H9 (cell line): ENCODE measurements at regions not wholly inside any gene's neighbourhood (a gene's known extent, or its start where the extent isn't known, plus 50 kb on each side); places are given as distances from the start of the nearest gene placed in this dataset.

Source experiments
- DNase-seq: peaks from one replicate; pipeline ENCODE4 v3.0.0-alpha.2; 2017
- H2AFZ ChIP-seq: one replicate; pipeline ENCODE4 v1.6.1; 2013; ENCODE audit warnings: mild to moderate bottlenecking, low read length, control low read depth, moderate library complexity
- H2AK5ac ChIP-seq: 2 replicates; pipeline ENCODE4 v1.6.1; 2013; ENCODE audit warnings: low read length, control low read depth, mixed read lengths; ENCODE audit not compliant: insufficient read length
- H2BK120ac ChIP-seq: one replicate; pipeline ENCODE4 v1.6.1; 2013; ENCODE audit warnings: low read depth, mild to moderate bottlenecking, low read length, control low read depth, inconsistent platforms; ENCODE audit not compliant: poor library complexity, severe bottlenecking
- H2BK12ac ChIP-seq: 2 replicates; pipeline ENCODE4 v1.6.1; 2013; ENCODE audit warnings: low read length, control low read depth, mixed read lengths, low read depth; ENCODE audit not compliant: insufficient read length
- H2BK15ac ChIP-seq: 2 replicates; pipeline ENCODE4 v1.6.1; 2013; ENCODE audit warnings: low read depth, low read length, control low read depth
- H2BK20ac ChIP-seq: one replicate; pipeline ENCODE4 v1.6.1; 2013; ENCODE audit warnings: low read depth, mild to moderate bottlenecking, low read length, control low read depth, inconsistent platforms; ENCODE audit not compliant: poor library complexity, severe bottlenecking
- H2BK5ac ChIP-seq: 2 replicates; pipeline ENCODE4 v1.6.1; 2013; ENCODE audit warnings: low read length, control low read depth, mixed read lengths; ENCODE audit not compliant: insufficient read length
- H3K14ac ChIP-seq: 2 replicates; pipeline ENCODE4 v1.6.1; 2013; ENCODE audit warnings: low read length, control low read depth; ENCODE audit not compliant: insufficient read depth
- H3K18ac ChIP-seq: 2 replicates; pipeline ENCODE4 v1.6.1; 2013; ENCODE audit warnings: low read depth, mild to moderate bottlenecking, mixed read lengths, low read length, control low read depth; ENCODE audit not compliant: insufficient read length
- H3K23ac ChIP-seq: 2 replicates; pipeline ENCODE4 v1.6.1; 2013; ENCODE audit warnings: low read length, control low read depth, mixed read lengths, low read depth; ENCODE audit not compliant: insufficient read length
- H3K23me2 ChIP-seq: 2 replicates; pipeline ENCODE4 v1.6.1; 2013; ENCODE audit warnings: low read depth, mild to moderate bottlenecking, mixed read lengths, low read length, control low read depth; ENCODE audit not compliant: insufficient read length, poor library complexity, severe bottlenecking
- H3K27ac ChIP-seq: 2 replicates; pipeline ENCODE4 v1.5.1; 2013; ENCODE audit warnings: low read length, control low read depth, mixed read lengths, low read depth; ENCODE audit not compliant: insufficient read length
- H3K27me3 ChIP-seq: 2 replicates; pipeline ENCODE4 v1.6.1; 2013; ENCODE audit warnings: low read length, control low read depth, inconsistent platforms; ENCODE audit not compliant: insufficient read depth
- H3K4ac ChIP-seq: 2 replicates; pipeline ENCODE4 v1.6.1; 2013; ENCODE audit warnings: low read depth, mild to moderate bottlenecking, control low read depth, inconsistent platforms, low read length, moderate library complexity
- H3K4me1 ChIP-seq: 2 replicates; pipeline ENCODE4 v1.6.1; 2013; ENCODE audit warnings: low read length, control low read depth, inconsistent platforms; ENCODE audit not compliant: insufficient read depth
- H3K4me2 ChIP-seq: 2 replicates; pipeline ENCODE4 v1.6.1; 2013; ENCODE audit warnings: low read length, control low read depth, mixed read lengths; ENCODE audit not compliant: insufficient read length, insufficient read depth
- H3K56ac ChIP-seq: 2 replicates; pipeline ENCODE4 v1.6.1; 2013; ENCODE audit warnings: low read depth, mild to moderate bottlenecking, mixed read lengths, low read length, control low read depth; ENCODE audit not compliant: insufficient read length
- H3K79me1 ChIP-seq: 2 replicates; pipeline ENCODE4 v1.6.1; 2013; ENCODE audit warnings: low read depth, mild to moderate bottlenecking, moderate library complexity, low read length, control low read depth, inconsistent platforms; ENCODE audit not compliant: insufficient read depth, poor library complexity, severe bottlenecking
- H3K79me2 ChIP-seq: 2 replicates; pipeline ENCODE4 v1.6.1; 2013; ENCODE audit warnings: low read length, control low read depth, inconsistent platforms; ENCODE audit not compliant: insufficient read depth
- H3K9ac ChIP-seq: 2 replicates; pipeline ENCODE4 v1.6.1; 2013; ENCODE audit warnings: low read length, control low read depth, mixed read lengths; ENCODE audit not compliant: insufficient read length; ENCODE audit errors: extremely low read depth
- H3K9me3 ChIP-seq: one replicate; pipeline ENCODE4 v1.6.1; 2013; ENCODE audit warnings: low read depth, low read length, inconsistent platforms; ENCODE audit not compliant: control insufficient read depth
- H3T11ph ChIP-seq: one replicate; pipeline ENCODE4 v1.6.1; 2013; ENCODE audit warnings: mild to moderate bottlenecking, low read length, control low read depth, inconsistent platforms
- H4K20me1 ChIP-seq: one replicate; pipeline ENCODE4 v1.6.1; 2013; ENCODE audit not compliant: control insufficient read depth, insufficient read length, insufficient read depth
- H4K5ac ChIP-seq: 2 replicates; pipeline ENCODE4 v1.6.1; 2013; ENCODE audit warnings: low read depth, mild to moderate bottlenecking, mixed read lengths, low read length, control low read depth; ENCODE audit not compliant: insufficient read length
- H4K8ac ChIP-seq: replicated peaks from 2 replicates; pipeline ENCODE4 v1.6.1; 2013; ENCODE audit warnings: low read length, control low read depth, mixed read lengths, low read depth; ENCODE audit not compliant: insufficient read length
- H4K91ac ChIP-seq: 2 replicates; pipeline ENCODE4 v1.6.1; 2013; ENCODE audit warnings: low read depth, mild to moderate bottlenecking, moderate library complexity, mixed read lengths, low read length, control low read depth; ENCODE audit not compliant: insufficient read length
- H3K27ac Mint-ChIP-seq, 3 experiments: 2 replicates in 2 of 3; 3 replicates in 1 of 3; pipeline ENCODE4 v1.8.0; 2020 to 2021; ENCODE audit warnings: mixed read lengths in 3 of 3, mild to moderate bottlenecking in 1 of 3, moderate library complexity in 1 of 3
- H3K27me3 Mint-ChIP-seq: 2 replicates; pipeline ENCODE4 v1.8.0; 2021; ENCODE audit warnings: low read depth, mild to moderate bottlenecking, moderate library complexity, mixed read lengths
- H3K36me3 Mint-ChIP-seq, 3 experiments: 2 replicates in 2 of 3; 3 replicates in 1 of 3; pipeline ENCODE4 v1.8.0; 2020 to 2021; ENCODE audit warnings: low read depth in 3 of 3, mixed read lengths in 3 of 3; ENCODE audit not compliant: insufficient read depth in 1 of 3
- H3K4me1 Mint-ChIP-seq, 2 experiments: 2 replicates each; pipeline ENCODE4 v1.8.0; 2020; ENCODE audit warnings: mixed read lengths in 2 of 2
- H3K4me3 Mint-ChIP-seq, 2 experiments: 2 replicates in 1 of 2; 3 replicates in 1 of 2; pipeline ENCODE4 v1.8.0; 2020 to 2021; ENCODE audit warnings: mild to moderate bottlenecking in 2 of 2, mixed read lengths in 2 of 2, moderate library complexity in 1 of 2
- H3K9me3 Mint-ChIP-seq, 2 experiments: 2 replicates in 1 of 2; 3 replicates in 1 of 2; pipeline ENCODE4 v1.8.0; 2020; ENCODE audit warnings: mild to moderate bottlenecking in 2 of 2, mixed read lengths in 2 of 2, moderate library complexity in 1 of 2
- WGBS: extraction: QIAGEN DNeasy Blood & Tissue Kit; methylation state at CpG from one replicate; pipeline ENCODE4 v1.1.7; 2013; ENCODE audit warnings: missing lambda C conversion rate, low lambda C conversion rate, mixed read lengths; ENCODE audit not compliant: insufficient read length; ENCODE audit errors: extremely low coverage; 5-methylcytosine and 5-hydroxymethylcytosine counted together
- TF ChIP-seq, protein P1 (sequence below): fragments of 200-600 bp; sonication (generic); conservative IDR thresholded peaks from 3 replicates; pipeline ENCODE4 v1.8.0; 2021; ENCODE audit warnings: antibody characterized with exemption, mild to moderate bottlenecking

DNA sequence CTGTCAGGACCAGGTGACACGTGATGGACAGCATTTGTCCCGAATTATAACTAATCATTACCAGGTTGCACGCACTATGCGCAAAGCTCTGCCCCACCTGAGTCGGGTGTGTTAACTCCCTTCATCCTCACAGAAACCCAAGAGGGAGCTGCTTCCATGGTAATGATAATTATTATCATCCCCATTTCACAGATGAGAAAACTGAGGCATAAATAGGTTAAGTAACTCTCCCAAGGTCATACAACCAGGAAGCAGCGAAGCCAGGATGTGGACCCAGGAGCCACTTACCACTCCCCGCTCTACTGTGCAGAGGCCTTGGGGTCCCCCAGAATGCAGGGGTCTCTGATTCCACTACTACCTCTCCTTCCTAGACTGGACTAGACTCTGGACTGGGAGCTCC, 76.7 kb upstream of the TARDBP start:
- no peak for DNase-seq
- no peaks in the 10 kb centered on the region for H3K23me2 ChIP-seq
- H3K27me3 ChIP-seq = no peaks in the 10 kb centered on the region
- H4K91ac ChIP-seq = no peak overlapping the region
- H3K79me1 ChIP-seq = no peaks in the 10 kb centered on the region
- TF ChIP-seq, protein P1, sequence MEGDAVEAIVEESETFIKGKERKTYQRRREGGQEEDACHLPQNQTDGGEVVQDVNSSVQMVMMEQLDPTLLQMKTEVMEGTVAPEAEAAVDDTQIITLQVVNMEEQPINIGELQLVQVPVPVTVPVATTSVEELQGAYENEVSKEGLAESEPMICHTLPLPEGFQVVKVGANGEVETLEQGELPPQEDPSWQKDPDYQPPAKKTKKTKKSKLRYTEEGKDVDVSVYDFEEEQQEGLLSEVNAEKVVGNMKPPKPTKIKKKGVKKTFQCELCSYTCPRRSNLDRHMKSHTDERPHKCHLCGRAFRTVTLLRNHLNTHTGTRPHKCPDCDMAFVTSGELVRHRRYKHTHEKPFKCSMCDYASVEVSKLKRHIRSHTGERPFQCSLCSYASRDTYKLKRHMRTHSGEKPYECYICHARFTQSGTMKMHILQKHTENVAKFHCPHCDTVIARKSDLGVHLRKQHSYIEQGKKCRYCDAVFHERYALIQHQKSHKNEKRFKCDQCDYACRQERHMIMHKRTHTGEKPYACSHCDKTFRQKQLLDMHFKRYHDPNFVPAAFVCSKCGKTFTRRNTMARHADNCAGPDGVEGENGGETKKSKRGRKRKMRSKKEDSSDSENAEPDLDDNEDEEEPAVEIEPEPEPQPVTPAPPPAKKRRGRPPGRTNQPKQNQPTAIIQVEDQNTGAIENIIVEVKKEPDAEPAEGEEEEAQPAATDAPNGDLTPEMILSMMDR = no peak
- no peak overlapping the region for H3K4ac ChIP-seq
- Mint-ChIP-seq H3K9me3 (no peaks in the 10 kb centered on the region; a peak in 1 of 5 replicates), H3K27me3 (peaks cover 6% of the 10 kb centered on the region), H3K36me3 (no peaks in the 10 kb centered on the region), H3K4me1 (peaks cover 13 to 33% of the 10 kb centered on the region in 2 experiments), H3K27ac (no peak overlapping the region; a peak in 1 of 7 replicates), H3K4me3 (no peak overlapping the region)
- no peak overlapping the region for H2AK5ac ChIP-seq
- H3K9me3 ChIP-seq = no peaks in the 10 kb centered on the region
- no peak overlapping the region for H2BK5ac ChIP-seq
- no peaks in the 10 kb centered on the region for H4K20me1 ChIP-seq
- H2BK15ac ChIP-seq = no peak overlapping the region
- no peak overlapping the region for H3K9ac ChIP-seq
- no peak overlapping the region for H3K18ac ChIP-seq
- no peak overlapping the region for H2BK20ac ChIP-seq
- no peak overlapping the region for H3K4me2 ChIP-seq
- H2BK120ac ChIP-seq = no peak overlapping the region
- H3K14ac ChIP-seq = no peak overlapping the region
- H2BK12ac ChIP-seq = no peak overlapping the region
- no peak overlapping the region for H3K27ac ChIP-seq
- WGBS = no CpG with 5 or more reads among the region's 7 CpGs
- no peaks in the 10 kb centered on the region for H3K4me1 ChIP-seq
- no peaks in the 10 kb centered on the region for H3K79me2 ChIP-seq
- H2AFZ ChIP-seq = no peak overlapping the region
- no peak overlapping the region for H3K56ac ChIP-seq
- no peak overlapping the region for H4K8ac ChIP-seq
- H3K23ac ChIP-seq = no peak overlapping the region
- H4K5ac ChIP-seq = no peak overlapping the region
- no peak overlapping the region for H3T11ph ChIP-seq
